OCI-LY7 (cell line): ENCODE measurements at regions not wholly inside any gene's neighbourhood (a gene's known extent, or its start where the extent isn't known, plus 50 kb on each side); places are given as distances from the start of the nearest gene placed in this dataset.

ENCODE experiments used
- CTCF ChIP-seq: fragments of 200-600 bp; sonication (generic); conservative IDR thresholded peaks from 2 replicates; pipeline ENCODE4 v1.5.1; 2014; ENCODE audit warnings: mild to moderate bottlenecking, antibody characterized with exemption, low read length, moderate library complexity, mixed read lengths
- EZH2phosphoT487 ChIP-seq: fragments of 200-600 bp; sonication (generic); IDR thresholded peaks from 2 replicates; pipeline ENCODE4 v1.6.1; 2018; ENCODE audit warnings: low read depth, borderline replicate concordance, mild to moderate bottlenecking, mixed run types, antibody characterized with exemption, low read length, moderate library complexity, mixed read lengths

DNA sequence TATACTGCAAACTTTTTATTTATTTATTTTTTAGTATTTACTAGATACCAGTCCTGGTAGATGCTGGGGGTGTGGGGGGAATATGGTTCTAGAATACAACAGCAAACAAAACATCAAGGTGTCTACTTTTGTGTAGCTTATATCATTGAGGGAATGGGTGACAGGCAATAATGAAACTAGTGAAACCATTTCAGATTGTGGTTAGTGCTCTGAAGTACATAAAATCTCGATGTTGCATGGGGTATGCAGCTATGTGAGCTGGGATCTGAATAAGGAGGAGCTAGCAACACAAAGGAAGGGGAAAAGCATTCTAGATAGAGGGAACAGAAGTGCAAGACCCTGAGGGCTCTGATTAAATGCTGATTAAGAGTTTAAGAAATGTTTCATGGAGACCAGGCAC is 103.5 kb downstream of the WT1 start:
- TF ChIP-seq CTCF = no peak
- TF ChIP-seq EZH2phosphoT487 = no peak
